ENCODE measurements at regions not wholly inside any gene's neighbourhood (a gene's known extent, or its start where the extent isn't known, plus 50 kb on each side); places are given as distances from the start of the nearest gene placed in this dataset.

DNA sequence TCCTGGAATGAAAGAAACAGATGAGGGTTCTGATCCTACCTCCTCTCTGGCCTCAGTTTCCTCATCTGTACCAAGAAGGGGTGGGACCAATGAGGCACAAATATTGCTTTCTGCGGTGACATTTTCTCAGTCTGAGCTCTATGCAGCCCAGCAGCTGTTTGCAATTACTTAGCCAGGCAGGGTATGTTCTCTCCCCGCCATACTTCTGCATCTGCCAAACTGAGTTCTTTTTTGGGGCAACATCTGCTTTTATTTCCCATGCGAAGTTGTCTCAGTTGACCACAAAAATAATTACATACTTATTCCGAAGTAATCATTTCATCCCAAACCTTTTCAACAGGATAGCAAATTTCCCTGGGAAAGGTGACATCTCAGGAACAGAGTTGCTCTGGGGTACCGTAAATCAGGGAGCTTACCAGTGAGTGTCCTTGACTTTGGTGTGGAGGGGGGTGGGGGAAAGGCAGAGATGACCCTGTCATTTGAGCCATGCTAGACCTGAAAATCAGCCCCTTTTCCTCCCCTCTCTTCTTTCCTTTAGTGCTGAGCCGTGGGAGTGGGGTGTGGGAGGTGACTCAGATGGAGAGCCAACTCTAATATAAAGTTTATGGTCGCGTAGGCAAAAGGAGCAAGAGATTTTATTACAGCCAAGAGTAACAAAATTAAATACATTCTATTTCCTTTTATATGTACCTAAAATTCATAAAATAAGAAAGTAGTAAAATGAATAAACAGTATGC lies 165.7 kb upstream of the KL start:
- Histone ChIP-seq H3K9me3 (replicated peaks; ENCODE audit: control insufficient read depth, insufficient read depth, low read length) (no peaks in the 10 kb centered on the region), H3K4me2 (ENCODE audit: control insufficient read depth, insufficient read depth) (no peak overlapping the region), H3K27ac (ENCODE audit: control insufficient read depth, insufficient read depth) (no peak overlapping the region), H3K36me3 (ENCODE audit: control insufficient read depth in 2 of 2, insufficient read depth in 2 of 2, low read length in 1 of 2) (no peaks in the 10 kb centered on the region), H4K20me1 (ENCODE audit: control insufficient read depth, insufficient read depth) (no peaks in the 10 kb centered on the region), H2AFZ (ENCODE audit: control insufficient read depth, low read depth, low read length) (no peak overlapping the region), H3K79me2 (ENCODE audit: control insufficient read depth, insufficient read depth, low read length) (no peaks in the 10 kb centered on the region), H3K4me1 (ENCODE audit: control insufficient read depth, insufficient read depth, low read length) (no peaks in the 10 kb centered on the region), H3K9ac (ENCODE audit: control insufficient read depth, insufficient read depth, low read length) (no peak overlapping the region), H3K27me3 (replicated peaks in 1 of 2; ENCODE audit: control insufficient read depth in 2 of 2, insufficient read depth in 2 of 2, low read length in 1 of 2) (no peaks in the 10 kb centered on the region), H3K4me3 (no peak overlapping the region)
- FAIRE-seq (no peak), DNase-seq (ENCODE audit: low read depth, low spot score) (no peak), ATAC-seq (no peak)
- BruUV-seq (replicated peaks): no TSS peak
- ChIA-PET POLR2A (no interaction called here), RAD21 (ENCODE audit: unreplicated experiment) (interaction anchor here (1.4 kb wide), 1 partner anchor 24 kb away, joined by 3 read pairs; no protein-coding TSS in a partner anchor), CTCF (interaction anchor here (1.3 kb wide), 1 partner anchor 40 kb away, joined by 3 read pairs; no protein-coding TSS in a partner anchor), SMC1A (ENCODE audit: uncharacterized antibody, unreplicated experiment) (interaction anchor here (1.3 kb wide), 1 partner anchor 10 kb away, joined by 4 read pairs; no protein-coding TSS in a partner anchor)
- intact Hi-C loops (cut with micrococcal nuclease; ENCODE audit: unreplicated experiment): no loop called here
- 68% methylated on average over 8 of the region's 8 CpGs for WGBS (ENCODE audit: insufficient coverage, insufficient replicate concordance, low lambda C conversion rate, missing lambda C conversion rate)
- in situ Hi-C loops (cut with MboI): no loop called here
- TF ChIP-seq SMC3 (IDR thresholded peaks at IDR 0.05; ENCODE audit: borderline replicate concordance, low read length) (no peak), ASH2L (IDR thresholded peaks at IDR 0.05; ENCODE audit: borderline replicate concordance, low read depth) (no peak), ESRRA (IDR thresholded peaks at IDR 0.05; ENCODE audit: low read length) (no peak), MYB (IDR thresholded peaks at IDR 0.05; ENCODE audit: borderline replicate concordance, low read depth, low read length) (no peak), SIX5 (IDR thresholded peaks at IDR 0.05; ENCODE audit: low read depth, low read length, severe bottlenecking) (no peak), HDAC2 (IDR thresholded peaks at IDR 0.05) (no peak), CHD4 (IDR thresholded peaks at IDR 0.05) (no peak), EZH2 (IDR thresholded peaks at IDR 0.05; ENCODE audit: borderline replicate concordance, control insufficient read depth, low read depth, low read length) (no peak), SREBF2 (IDR thresholded peaks at IDR 0.05; ENCODE audit: low read length) (no peak), RUNX3 (IDR thresholded peaks at IDR 0.05; ENCODE audit: low read length) (no peak)
- TF ChIP-seq, protein P1, sequence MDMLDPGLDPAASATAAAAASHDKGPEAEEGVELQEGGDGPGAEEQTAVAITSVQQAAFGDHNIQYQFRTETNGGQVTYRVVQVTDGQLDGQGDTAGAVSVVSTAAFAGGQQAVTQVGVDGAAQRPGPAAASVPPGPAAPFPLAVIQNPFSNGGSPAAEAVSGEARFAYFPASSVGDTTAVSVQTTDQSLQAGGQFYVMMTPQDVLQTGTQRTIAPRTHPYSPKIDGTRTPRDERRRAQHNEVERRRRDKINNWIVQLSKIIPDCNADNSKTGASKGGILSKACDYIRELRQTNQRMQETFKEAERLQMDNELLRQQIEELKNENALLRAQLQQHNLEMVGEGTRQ (IDR thresholded peaks at IDR 0.05; ENCODE audit: borderline replicate concordance, low read depth, low read length): no peak
- TF ChIP-seq, protein P2, sequence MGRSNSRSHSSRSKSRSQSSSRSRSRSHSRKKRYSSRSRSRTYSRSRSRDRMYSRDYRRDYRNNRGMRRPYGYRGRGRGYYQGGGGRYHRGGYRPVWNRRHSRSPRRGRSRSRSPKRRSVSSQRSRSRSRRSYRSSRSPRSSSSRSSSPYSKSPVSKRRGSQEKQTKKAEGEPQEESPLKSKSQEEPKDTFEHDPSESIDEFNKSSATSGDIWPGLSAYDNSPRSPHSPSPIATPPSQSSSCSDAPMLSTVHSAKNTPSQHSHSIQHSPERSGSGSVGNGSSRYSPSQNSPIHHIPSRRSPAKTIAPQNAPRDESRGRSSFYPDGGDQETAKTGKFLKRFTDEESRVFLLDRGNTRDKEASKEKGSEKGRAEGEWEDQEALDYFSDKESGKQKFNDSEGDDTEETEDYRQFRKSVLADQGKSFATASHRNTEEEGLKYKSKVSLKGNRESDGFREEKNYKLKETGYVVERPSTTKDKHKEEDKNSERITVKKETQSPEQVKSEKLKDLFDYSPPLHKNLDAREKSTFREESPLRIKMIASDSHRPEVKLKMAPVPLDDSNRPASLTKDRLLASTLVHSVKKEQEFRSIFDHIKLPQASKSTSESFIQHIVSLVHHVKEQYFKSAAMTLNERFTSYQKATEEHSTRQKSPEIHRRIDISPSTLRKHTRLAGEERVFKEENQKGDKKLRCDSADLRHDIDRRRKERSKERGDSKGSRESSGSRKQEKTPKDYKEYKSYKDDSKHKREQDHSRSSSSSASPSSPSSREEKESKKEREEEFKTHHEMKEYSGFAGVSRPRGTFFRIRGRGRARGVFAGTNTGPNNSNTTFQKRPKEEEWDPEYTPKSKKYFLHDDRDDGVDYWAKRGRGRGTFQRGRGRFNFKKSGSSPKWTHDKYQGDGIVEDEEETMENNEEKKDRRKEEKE (IDR thresholded peaks at IDR 0.05): no peak
- TF ChIP-seq, protein P3, sequence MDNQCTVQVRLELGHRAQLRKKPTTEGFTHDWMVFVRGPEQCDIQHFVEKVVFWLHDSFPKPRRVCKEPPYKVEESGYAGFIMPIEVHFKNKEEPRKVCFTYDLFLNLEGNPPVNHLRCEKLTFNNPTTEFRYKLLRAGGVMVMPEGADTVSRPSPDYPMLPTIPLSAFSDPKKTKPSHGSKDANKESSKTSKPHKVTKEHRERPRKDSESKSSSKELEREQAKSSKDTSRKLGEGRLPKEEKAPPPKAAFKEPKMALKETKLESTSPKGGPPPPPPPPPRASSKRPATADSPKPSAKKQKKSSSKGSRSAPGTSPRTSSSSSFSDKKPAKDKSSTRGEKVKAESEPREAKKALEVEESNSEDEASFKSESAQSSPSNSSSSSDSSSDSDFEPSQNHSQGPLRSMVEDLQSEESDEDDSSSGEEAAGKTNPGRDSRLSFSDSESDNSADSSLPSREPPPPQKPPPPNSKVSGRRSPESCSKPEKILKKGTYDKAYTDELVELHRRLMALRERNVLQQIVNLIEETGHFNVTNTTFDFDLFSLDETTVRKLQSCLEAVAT (IDR thresholded peaks at IDR 0.05): no peak
- TF ChIP-seq, protein P4, sequence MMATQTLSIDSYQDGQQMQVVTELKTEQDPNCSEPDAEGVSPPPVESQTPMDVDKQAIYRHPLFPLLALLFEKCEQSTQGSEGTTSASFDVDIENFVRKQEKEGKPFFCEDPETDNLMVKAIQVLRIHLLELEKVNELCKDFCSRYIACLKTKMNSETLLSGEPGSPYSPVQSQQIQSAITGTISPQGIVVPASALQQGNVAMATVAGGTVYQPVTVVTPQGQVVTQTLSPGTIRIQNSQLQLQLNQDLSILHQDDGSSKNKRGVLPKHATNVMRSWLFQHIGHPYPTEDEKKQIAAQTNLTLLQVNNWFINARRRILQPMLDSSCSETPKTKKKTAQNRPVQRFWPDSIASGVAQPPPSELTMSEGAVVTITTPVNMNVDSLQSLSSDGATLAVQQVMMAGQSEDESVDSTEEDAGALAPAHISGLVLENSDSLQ (IDR thresholded peaks at IDR 0.05): no peak
- TF ChIP-seq, protein P5, sequence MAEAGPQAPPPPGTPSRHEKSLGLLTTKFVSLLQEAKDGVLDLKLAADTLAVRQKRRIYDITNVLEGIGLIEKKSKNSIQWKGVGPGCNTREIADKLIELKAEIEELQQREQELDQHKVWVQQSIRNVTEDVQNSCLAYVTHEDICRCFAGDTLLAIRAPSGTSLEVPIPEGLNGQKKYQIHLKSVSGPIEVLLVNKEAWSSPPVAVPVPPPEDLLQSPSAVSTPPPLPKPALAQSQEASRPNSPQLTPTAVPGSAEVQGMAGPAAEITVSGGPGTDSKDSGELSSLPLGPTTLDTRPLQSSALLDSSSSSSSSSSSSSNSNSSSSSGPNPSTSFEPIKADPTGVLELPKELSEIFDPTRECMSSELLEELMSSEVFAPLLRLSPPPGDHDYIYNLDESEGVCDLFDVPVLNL (IDR thresholded peaks at IDR 0.05; ENCODE audit: low read depth, low read length): no peak
